GM19099 (cell line): ENCODE measurements at regions not wholly inside any gene's neighbourhood (a gene's known extent, or its start where the extent isn't known, plus 50 kb on each side); places are given as distances from the start of the nearest gene placed in this dataset.

Experiments
- POLR2A ChIP-seq: IDR thresholded peaks from 3 replicates; pipeline ENCODE4 v1.6.1; 2011; ENCODE audit warnings: low read depth; ENCODE audit not compliant: insufficient read length; ENCODE audit errors: extremely low read depth

- TF ChIP-seq POLR2A = no peak
Observed at GRCh38 chr20:25848222-25848621, 151.6 kb upstream of the ZNF337 start.

- no peak for TF ChIP-seq POLR2A
Observed at GRCh38 chr20:25761596-25761995, 64.9 kb upstream of the ZNF337 start.

- TF ChIP-seq POLR2A = peak; percentile 26
Observed at GRCh38 chr20:25750765-25751696, 54.4 kb upstream of the ZNF337 start.

- TF ChIP-seq POLR2A = no peak
Observed at GRCh38 chr20:25750220-25750764, 53.6 kb upstream of the ZNF337 start.

- no peak for TF ChIP-seq POLR2A
Observed at GRCh38 chr20:25749649-25750048, 53.0 kb upstream of the ZNF337 start.
